ENCODE measurements at regions not wholly inside any gene's neighbourhood (a gene's known extent, or its start where the extent isn't known, plus 50 kb on each side); places are given as distances from the start of the nearest gene placed in this dataset.
"Not testable (repeated sequence)": the region's sequence is repeated elsewhere in the genome, so short reads cannot be mapped to it uniquely, and the experiment has no call there.

DNA sequence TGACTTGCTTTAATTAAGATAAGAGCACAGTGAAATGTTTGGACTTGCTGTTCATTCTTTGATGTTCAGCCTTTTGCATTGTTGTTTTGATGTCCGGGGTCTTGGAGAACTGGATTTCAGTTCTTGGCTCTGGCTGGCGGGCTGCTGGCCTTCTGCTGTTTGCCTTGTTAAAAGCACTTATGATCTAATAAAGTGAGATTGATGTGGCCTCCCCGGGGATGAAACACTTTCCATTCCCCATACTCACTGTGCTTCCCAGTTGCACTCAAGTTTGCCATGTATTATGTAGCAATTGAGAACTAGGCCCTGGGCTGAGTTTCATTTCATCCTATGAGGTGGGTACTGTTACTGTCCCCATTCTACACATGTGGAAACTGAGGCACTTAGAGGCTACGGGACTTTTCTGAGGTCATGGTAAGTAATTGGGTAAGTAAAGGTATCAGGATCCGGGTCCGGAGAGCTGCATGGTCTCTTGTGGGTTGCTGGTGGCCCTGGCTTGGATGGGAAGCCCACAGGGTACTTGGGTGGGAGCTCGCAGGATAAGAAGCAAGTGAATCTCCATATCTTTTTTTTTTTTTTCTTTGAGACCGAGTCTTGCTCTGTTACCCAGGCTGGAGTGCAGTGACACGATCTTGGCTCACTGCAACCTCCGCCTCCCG, 127.7 kb upstream of the ZBTB40 start:
- intact Hi-C loops (cut with DNase I), result no loop called here
- DNase-seq (ENCODE audit: low spot score), result peak; percentile 20

DNA sequence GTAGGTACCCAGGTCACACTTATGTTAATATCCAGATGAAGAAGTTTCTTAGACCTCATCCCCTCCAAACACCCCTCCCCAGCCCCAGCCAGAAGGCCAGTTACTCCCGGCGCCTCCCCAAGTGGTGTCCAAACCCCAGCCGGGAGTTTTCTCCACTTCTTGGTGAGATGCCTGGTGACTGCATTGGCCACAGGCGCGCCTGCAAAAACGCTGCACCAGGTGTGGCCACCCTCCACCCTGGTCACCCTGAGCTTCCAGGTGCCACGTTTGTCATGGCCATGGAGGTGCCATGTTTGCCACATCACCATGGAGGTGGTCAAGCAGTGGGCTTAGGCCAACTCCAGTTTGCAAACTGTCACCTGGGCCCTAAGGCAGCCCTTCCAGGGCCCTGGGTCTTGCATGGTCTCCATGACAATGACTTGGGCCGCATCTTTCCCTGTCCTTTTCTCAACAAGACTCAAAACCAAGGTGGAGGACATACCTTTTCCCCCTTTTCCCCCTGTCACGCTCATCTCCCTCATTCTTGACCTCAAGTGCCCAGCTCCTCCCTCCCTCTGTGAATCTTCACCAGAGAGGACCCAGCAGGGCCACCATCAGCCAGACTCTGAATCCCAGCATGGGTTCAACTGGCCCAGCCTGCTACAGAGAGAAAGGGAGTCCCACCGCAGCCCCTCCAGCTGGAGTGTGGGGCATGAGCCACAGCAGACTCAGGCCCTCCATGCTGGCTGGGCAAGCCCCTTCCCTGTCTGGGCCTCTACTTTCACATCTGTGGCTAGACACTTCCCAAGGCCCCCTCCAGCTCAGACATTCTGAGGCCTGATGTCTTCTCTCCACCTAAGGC, 125.9 kb upstream of the ZBTB40 start:
- peak; percentile 51 for DNase-seq (ENCODE audit: low spot score)
- intact Hi-C loops (cut with DNase I), result no loop called here

DNA sequence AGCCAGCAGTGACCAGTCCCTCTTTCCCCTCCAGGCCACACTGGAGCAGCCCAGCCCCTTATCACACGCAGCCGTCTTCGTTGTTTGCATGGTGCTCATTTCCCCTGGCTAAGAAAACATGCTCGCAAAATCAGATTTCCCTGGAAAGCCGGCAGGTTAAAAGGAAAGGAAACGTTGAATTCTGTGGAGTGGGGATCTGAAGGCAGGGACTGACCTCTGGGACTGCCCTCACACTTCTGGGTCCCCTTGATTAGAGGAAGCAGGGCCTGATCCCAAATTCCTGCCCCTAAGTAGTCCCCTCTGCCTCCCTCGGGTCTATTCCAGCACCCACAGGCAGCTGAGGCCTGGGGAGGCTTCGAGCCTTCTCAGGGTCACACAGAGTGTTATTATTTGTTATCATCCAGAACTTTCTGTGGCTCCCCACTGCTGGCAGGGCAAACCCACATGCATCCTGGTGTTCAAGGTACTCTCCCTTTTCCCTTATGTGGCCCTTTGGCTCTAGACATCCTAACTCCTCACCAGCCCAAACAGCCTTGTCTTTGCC, 125.2 kb upstream of the ZBTB40 start:
- DNase-seq (ENCODE audit: low spot score), result peak; percentile 49
- intact Hi-C loops (cut with DNase I), result no loop called here

GRCh38 chr1:22326931-22327330, 124.7 kb upstream of the ZBTB40 start:
- intact Hi-C loops (cut with DNase I), result no loop called here
- DNase-seq (ENCODE audit: low spot score), result peak; percentile 53

DNA sequence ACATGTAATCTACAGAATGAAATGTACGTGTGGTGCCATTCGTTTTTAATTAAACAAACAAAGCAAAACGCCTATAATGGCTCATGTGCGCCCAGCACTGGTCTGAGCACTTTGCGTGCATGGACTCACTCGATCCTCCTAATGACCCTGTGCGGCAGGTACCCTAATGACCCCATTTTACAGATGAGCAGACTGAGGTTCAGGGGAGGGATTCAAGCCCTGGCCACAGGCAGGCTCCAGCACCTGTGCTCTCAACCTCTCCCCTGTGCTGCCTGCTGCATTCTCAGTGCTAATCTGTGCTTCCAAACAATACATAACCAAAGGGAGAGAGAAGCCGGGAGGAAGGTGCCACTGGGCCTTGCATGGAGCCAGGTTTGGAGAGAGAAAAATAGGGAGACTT, 124.2 kb upstream of the ZBTB40 start:
- DNase-seq (ENCODE audit: low spot score), result peak; percentile 44

GRCh38 chr1:22328331-22329147, 123.1 kb upstream of the ZBTB40 start:
- DNase-seq (ENCODE audit: low spot score), result peak; percentile 62
- intact Hi-C loops (cut with DNase I), result no loop called here

More for the DNA sequence above, 124.2 kb upstream of the ZBTB40 start:
- intact Hi-C loops (cut with DNase I), result no loop called here

GRCh38 chr1:22329148-22329515, 122.5 kb upstream of the ZBTB40 start:
- intact Hi-C loops (cut with DNase I), result no loop called here
- peak; percentile 64 for DNase-seq (ENCODE audit: low spot score)

GRCh38 chr1:22330092-22330759, 121.4 kb upstream of the ZBTB40 start:
- intact Hi-C loops (cut with DNase I), result no loop called here
- DNase-seq (ENCODE audit: low spot score), result peak; percentile 61

DNA sequence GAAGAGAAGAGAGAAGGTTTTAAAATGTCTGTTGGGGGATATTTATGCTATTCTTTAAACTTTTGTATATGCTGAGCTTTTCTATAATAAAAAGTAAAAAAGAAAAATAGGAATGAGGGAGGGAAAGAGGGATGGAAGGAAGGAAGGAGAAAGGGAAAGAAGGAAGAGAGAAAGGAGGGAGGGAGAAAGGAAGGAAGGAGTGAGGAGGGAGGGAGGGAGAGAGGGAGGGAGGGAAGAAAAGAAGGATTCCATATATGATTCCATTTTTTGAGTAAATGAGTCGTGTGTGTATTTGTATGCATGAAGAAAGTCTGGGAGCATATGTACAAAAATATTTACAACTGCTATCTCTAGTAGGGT, 120.9 kb upstream of the ZBTB40 start:
- no peak for DNase-seq (ENCODE audit: low spot score)
- intact Hi-C loops (cut with DNase I), result no loop called here

GRCh38 chr1:22331618-22332423, 119.8 kb upstream of the ZBTB40 start:
- intact Hi-C loops (cut with DNase I), result no loop called here
- DNase-seq (ENCODE audit: low spot score), result peak; percentile 79

GRCh38 chr1:22332424-22332717, 119.3 kb upstream of the ZBTB40 start:
- intact Hi-C loops (cut with DNase I), result no loop called here

DNA sequence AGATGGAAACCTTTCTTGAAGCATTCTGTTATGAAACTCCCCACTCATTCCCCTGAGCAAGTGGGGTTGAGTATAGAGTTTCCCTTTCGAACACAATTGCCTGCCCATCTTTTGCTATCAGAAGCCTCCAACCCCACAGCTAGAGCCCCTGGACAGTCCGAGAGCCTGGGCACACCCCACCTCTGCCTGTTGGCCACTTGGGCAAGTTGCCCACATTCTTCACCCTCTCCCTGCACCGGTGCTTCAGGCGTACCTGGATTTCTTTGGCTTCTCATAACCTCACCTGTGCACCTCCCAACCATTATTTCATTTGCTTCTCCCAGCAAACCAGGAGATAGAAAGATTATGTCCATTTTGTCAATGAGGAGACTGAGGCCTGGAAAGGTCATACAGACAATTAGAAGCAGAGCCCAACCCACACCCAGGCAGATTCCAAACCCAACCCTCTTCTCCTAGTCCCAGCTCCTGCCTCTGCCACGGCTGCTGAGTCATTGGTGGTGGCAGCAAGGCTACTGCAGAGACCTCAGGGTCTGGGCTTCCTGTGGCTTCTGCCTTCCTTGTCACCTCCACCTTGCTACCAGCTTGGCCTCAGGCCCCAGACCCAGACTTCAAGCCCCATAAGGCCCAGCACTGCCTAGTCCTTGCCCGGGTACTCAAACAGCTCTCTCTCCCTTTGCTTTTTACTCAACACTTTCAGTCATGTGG, 118.7 kb upstream of the ZBTB40 start:
- intact Hi-C loops (cut with DNase I), result no loop called here
- DNase-seq (ENCODE audit: low spot score), result peak; percentile 66

More at GRCh38 chr1:22332424-22332717, 119.3 kb upstream of the ZBTB40 start:
- DNase-seq (ENCODE audit: low spot score), result no peak

GRCh38 chr1:22333516-22334121, 118.0 kb upstream of the ZBTB40 start:
- intact Hi-C loops (cut with DNase I), result no loop called here
- DNase-seq (ENCODE audit: low spot score), result no peak

DNA sequence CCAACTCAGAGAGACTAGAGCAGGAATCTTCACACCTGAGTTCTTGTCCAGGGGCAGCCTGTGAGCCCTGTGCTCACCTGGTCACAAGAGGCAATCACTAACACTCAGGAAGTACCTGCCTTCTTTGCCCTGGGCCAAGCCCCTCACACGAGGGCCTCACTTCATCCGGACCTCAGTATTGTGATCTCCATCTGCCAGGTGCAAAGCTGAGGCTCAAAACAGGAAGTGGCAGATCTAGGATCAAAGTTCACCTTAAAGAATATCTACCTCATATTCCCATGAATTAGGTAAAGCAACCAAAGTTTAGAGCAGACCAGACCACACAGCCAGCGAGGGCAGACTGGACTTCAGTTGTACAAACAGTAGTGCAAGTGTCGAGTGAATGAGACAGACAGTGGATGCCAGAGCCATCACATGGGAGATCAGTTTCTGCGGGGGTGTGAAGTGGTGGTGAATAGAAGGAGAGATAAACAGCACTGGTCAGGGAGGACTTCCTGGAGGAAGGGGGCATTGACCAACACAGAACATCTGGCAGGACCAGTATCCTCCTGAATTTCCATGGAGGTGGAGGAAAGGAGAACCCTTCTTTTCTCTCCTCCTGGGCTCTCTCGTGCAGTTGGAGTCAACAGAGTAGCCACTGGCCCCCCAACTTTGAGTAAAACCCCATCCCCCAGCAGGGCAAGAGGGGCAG, 116.6 kb upstream of the ZBTB40 start:
- intact Hi-C loops (cut with DNase I), result no loop called here
- no peak for DNase-seq (ENCODE audit: low spot score)

DNA sequence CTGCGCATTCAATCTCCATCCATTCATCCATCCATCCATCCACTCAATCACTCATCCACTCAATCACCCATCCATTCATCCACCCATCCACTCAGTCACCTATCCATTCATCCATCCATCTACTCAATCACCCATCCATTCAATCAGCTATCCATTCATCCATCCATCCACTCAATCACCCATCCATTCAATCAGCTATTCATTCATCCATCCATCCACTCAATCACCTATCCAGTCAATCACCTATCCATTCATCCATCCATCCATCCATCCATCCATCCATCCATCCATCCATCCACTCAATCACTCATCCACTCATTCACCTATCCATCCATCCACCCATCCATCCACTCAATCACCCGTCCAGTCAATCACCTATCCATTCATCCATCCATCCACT, 115.4 kb upstream of the ZBTB40 start:
- intact Hi-C loops (cut with DNase I); DNase-seq (ENCODE audit: low spot score): not testable (repeated sequence)

DNA sequence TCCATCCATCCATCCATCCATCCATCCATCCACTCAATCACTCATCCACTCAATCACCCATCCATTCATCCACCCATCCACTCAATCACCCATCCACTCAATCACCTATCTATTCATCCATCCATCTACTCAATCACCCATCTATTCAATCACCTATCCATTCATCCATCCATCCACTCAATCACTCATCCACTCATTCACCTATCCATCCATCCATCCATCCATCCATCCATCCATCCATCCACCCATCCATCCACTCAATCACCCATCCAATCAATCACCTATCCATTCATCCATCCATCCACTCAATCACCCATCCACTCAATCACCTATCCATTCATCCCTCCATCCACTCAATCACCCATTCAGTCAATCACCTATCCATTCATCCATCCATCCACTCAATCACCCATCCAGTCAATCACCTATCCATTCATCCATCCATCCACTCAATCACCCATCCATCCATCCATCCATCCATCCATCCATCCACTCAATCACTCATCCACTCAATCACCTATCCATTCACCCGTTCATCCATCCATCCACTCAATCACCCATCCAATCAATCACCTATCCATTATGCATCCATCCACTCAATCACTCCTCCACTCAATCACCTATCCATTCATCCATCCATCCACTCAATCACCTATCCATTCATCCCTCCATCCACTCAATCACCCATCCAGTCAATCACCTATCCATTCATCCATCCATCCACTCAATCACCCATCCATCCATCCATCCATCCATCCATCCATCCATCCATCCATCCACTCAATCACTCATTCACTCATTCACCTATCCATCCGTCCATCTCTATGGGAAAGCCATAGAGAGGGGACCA, 114.7 kb upstream of the ZBTB40 start:
- intact Hi-C loops (cut with DNase I); DNase-seq (ENCODE audit: low spot score): not testable (repeated sequence)
